SK-N-SH (cell line): ENCODE measurements at regions not wholly inside any gene's neighbourhood (a gene's known extent, or its start where the extent isn't known, plus 50 kb on each side); places are given as distances from the start of the nearest gene placed in this dataset.

Experiments
- CTCF ChIA-PET: fragments of 300-600, 350-600 bp; formaldehyde crosslinking; extraction: SDS; loops from one replicate; lab custom pipeline; 2021; lab: Yijun Ruan, JAX
- POLR2A ChIA-PET: fragments of 350-600 bp; sonication (Branson Sonifier 250); formaldehyde crosslinking; extraction: SDS; loops from one replicate; lab custom pipeline; 2020; ENCODE audit warnings: antibody characterized with exemption, inconsistent platforms; lab: Yijun Ruan, JAX
- DNase-seq: peaks from one replicate; pipeline ENCODE4 v3.0.0; 2012
- H2AFZ ChIP-seq: fragments of 200-600 bp; sonication (generic); 2 replicates; pipeline ENCODE4 v1.8.1; 2016; ENCODE audit warnings: antibody characterized with exemption, mild to moderate bottlenecking, low read depth
- H3F3A ChIP-seq: fragments of 200-600 bp; sonication (generic); replicated peaks from 2 replicates; pipeline ENCODE3; 2016; ENCODE audit warnings: antibody characterized with exemption, mild to moderate bottlenecking; ENCODE audit not compliant: insufficient read depth
- H3K27ac ChIP-seq, 2 experiments: fragments of 200-500 bp in 1 of 2; fragments of 200-600 bp in 1 of 2; sonication (Bioruptor generic) in 1 of 2; sonication (generic), shearing (Covaris generic) in 1 of 2; 2 replicates each; pipeline versions ENCODE4 v1.5.1 to v1.6.1; 2014 to 2016; ENCODE audit warnings: low read depth in 2 of 2, inconsistent platforms in 1 of 2, low read length in 1 of 2, mild to moderate bottlenecking in 1 of 2, mixed read lengths in 1 of 2
- H3K27me3 ChIP-seq: fragments of 200-600 bp; sonication (generic), shearing (Covaris generic); 2 replicates; pipeline ENCODE4 v1.6.1; 2016; ENCODE audit warnings: mixed run types; ENCODE audit not compliant: insufficient read depth
- H3K36me3 ChIP-seq, 2 experiments: fragments of 200-500 bp in 1 of 2; fragments of 200-600 bp in 1 of 2; sonication (Bioruptor generic) in 1 of 2; sonication (generic) in 1 of 2; replicated peaks in 1 of 2; 2 replicates each; pipeline versions ENCODE3 to v1.5.1; 2014 to 2016; ENCODE audit warnings: low read length in 1 of 2, mild to moderate bottlenecking in 1 of 2; ENCODE audit not compliant: insufficient read depth in 2 of 2, control insufficient read depth in 1 of 2
- H3K4me1 ChIP-seq, 2 experiments: fragments of 200-500 bp in 1 of 2; fragments of 200-600 bp in 1 of 2; sonication (Bioruptor generic) in 1 of 2; sonication (generic), shearing (Covaris generic) in 1 of 2; 2 replicates each; pipeline versions ENCODE4 v1.5.1 to v1.6.1; 2014 to 2016; ENCODE audit warnings: low read depth in 1 of 2, low read length in 1 of 2, mixed run types in 1 of 2; ENCODE audit not compliant: insufficient read depth in 2 of 2, control insufficient read depth in 1 of 2
- H3K4me2 ChIP-seq: fragments of 200-600 bp; sonication (generic), shearing (Covaris generic); 2 replicates; pipeline ENCODE4 v1.6.1; 2017; ENCODE audit warnings: mixed run types
- H3K4me3 ChIP-seq, 2 experiments: fragments of 200-500 bp in 1 of 2; fragments of 200-600 bp in 1 of 2; sonication (Bioruptor generic) in 1 of 2; sonication (generic), shearing (Covaris generic) in 1 of 2; 2 replicates each; pipeline versions ENCODE4 v1.5.1 to v1.8.1; 2014 to 2016; ENCODE audit warnings: low read depth in 2 of 2, inconsistent platforms in 1 of 2, low read length in 1 of 2, mild to moderate bottlenecking in 1 of 2, mixed read lengths in 1 of 2, moderate library complexity in 1 of 2
- H3K79me2 ChIP-seq: fragments of 200-600 bp; sonication (generic); 2 replicates; pipeline ENCODE4 v1.8.1; 2017; ENCODE audit warnings: mild to moderate bottlenecking; ENCODE audit not compliant: insufficient read depth
- H3K9ac ChIP-seq: fragments of 200-600 bp; sonication (generic); 2 replicates; pipeline ENCODE4 v1.6.1; 2017; ENCODE audit warnings: mixed run types
- H3K9me2 ChIP-seq: fragments of 200-600 bp; sonication (generic); 2 replicates; pipeline ENCODE4 v1.6.1; 2017; ENCODE audit warnings: mixed run types
- H3K9me3 ChIP-seq: fragments of 200-600 bp; sonication (generic); 2 replicates; pipeline ENCODE4 v1.6.1; 2017; ENCODE audit warnings: mixed run types, mild to moderate bottlenecking, moderate library complexity
- H4K20me1 ChIP-seq: fragments of 200-600 bp; sonication (generic); 2 replicates; pipeline ENCODE4 v1.6.1; 2017; ENCODE audit warnings: mild to moderate bottlenecking, mixed run types; ENCODE audit not compliant: insufficient read depth
- CTCF ChIP-seq: fragments of 200-600 bp; sonication (generic); IDR thresholded peaks from 2 replicates; pipeline ENCODE4 v1.6.1; 2017; ENCODE audit warnings: antibody characterized with exemption, mild to moderate bottlenecking, moderate library complexity
- ELF1 ChIP-seq: IDR thresholded peaks from 2 replicates; pipeline ENCODE4 v1.4.0; 2012
- FOXJ3 ChIP-seq: sonication (generic); formaldehyde crosslinking; IDR thresholded peaks from 2 replicates; pipeline ENCODE4 v1.5.1; 2020; ENCODE audit warnings: mild to moderate bottlenecking, missing genetic modification reagents
- GATA2 ChIP-seq: sonication (generic); formaldehyde crosslinking; IDR thresholded peaks from 2 replicates; pipeline ENCODE4 v1.5.0; 2020; ENCODE audit warnings: mild to moderate bottlenecking, missing genetic modification reagents
- IRF3 ChIP-seq: fragments of 150-350 bp; IDR thresholded peaks from 2 replicates; pipeline ENCODE4 v1.6.1; 2016; ENCODE audit warnings: mild to moderate bottlenecking, low read depth, low read length
- MAX ChIP-seq: IDR thresholded peaks from 2 replicates; pipeline ENCODE4 v1.4.0; 2012; ENCODE audit warnings: low read depth
- MEF2A ChIP-seq: IDR thresholded peaks from 2 replicates; pipeline ENCODE4 v1.4.0; 2012; ENCODE audit warnings: low read depth, borderline replicate concordance
- MXI1 ChIP-seq: IDR thresholded peaks from 2 replicates; pipeline ENCODE4 v1.6.1; 2012; ENCODE audit warnings: mild to moderate bottlenecking, low read depth, low read length, improper control_type of control experiment
- NFIC ChIP-seq: IDR thresholded peaks from 2 replicates; pipeline ENCODE4 v1.4.0; 2012; ENCODE audit warnings: borderline replicate concordance
- NRF1 ChIP-seq: IDR thresholded peaks from 2 replicates; pipeline ENCODE4 v1.6.1; 2012; ENCODE audit warnings: low read depth, mild to moderate bottlenecking, low read length
- PBX3 ChIP-seq: IDR thresholded peaks from 2 replicates; pipeline ENCODE4; 2012
- RCOR1 ChIP-seq: fragments of 150-350 bp; IDR thresholded peaks from 2 replicates; pipeline ENCODE4 v1.6.1; 2017; ENCODE audit warnings: antibody characterized with exemption, low read length
- RFX5 ChIP-seq: IDR thresholded peaks from 2 replicates; pipeline ENCODE4 v1.6.1; 2012; ENCODE audit warnings: mild to moderate bottlenecking, improper control_type of control experiment, low read length
- SIN3A ChIP-seq: IDR thresholded peaks from 2 replicates; pipeline ENCODE4 v1.6.1; 2012; ENCODE audit warnings: low read depth, mild to moderate bottlenecking, low read length, moderate library complexity, borderline replicate concordance
- SMC3 ChIP-seq: IDR thresholded peaks from 2 replicates; pipeline ENCODE4 v1.6.1; 2012; ENCODE audit warnings: low read depth, low read length, improper control_type of control experiment
- TAF1 ChIP-seq: IDR thresholded peaks from 2 replicates; pipeline ENCODE4 v1.6.1; 2012; ENCODE audit warnings: low read depth, mild to moderate bottlenecking, low read length, moderate library complexity, borderline replicate concordance

- no peaks in the 10 kb centered on the region for H4K20me1 ChIP-seq
- H2AFZ ChIP-seq = no peak overlapping the region
- H3K36me3 ChIP-seq = no peaks in the 10 kb centered on the region
- DNase-seq = no peak
- TF ChIP-seq SMC3 = no peak
- no peak for TF ChIP-seq IRF3
- no peak for TF ChIP-seq RFX5
- no peak for TF ChIP-seq MEF2A
- no peak for TF ChIP-seq FOXJ3
- no peak for TF ChIP-seq MXI1
- TF ChIP-seq CTCF = no peak
- no peak for TF ChIP-seq RCOR1
- TF ChIP-seq SIN3A = no peak
- TF ChIP-seq GATA2 (CRISPR knock-in tag) = no peak
- no peak for TF ChIP-seq ELF1
- no peak for TF ChIP-seq PBX3
- no peak for TF ChIP-seq MAX
- TF ChIP-seq NFIC = no peak
- TF ChIP-seq TAF1 = no peak
- no peak for TF ChIP-seq NRF1
- 0 out of 4 replicates have a peak, but pooled peaks cover 0 to 3% of the 10 kb centered on the region in 2 experiments for H3K4me1 ChIP-seq
- H3K79me2 ChIP-seq = no peaks in the 10 kb centered on the region
- no peak overlapping the region for H3K4me3 ChIP-seq
- no peaks in the 10 kb centered on the region for H3K27me3 ChIP-seq
- H3K9me2 ChIP-seq = no peaks in the 10 kb centered on the region
- no peaks in the 10 kb centered on the region for H3K9me3 ChIP-seq
- no peaks in the 10 kb centered on the region for H3F3A ChIP-seq
- ChIA-PET CTCF (no interaction called here), POLR2A (no interaction called here)
- no peak overlapping the region for H3K9ac ChIP-seq
- H3K4me2 ChIP-seq = no peak overlapping the region
- H3K27ac ChIP-seq = no peak overlapping the region
Measured at GRCh38 chr6:74577619-74578018, 628.2 kb downstream of the COL12A1 start.
